CMK (cell line): ENCODE measurements at regions not wholly inside any gene's neighbourhood (a gene's known extent, or its start where the extent isn't known, plus 50 kb on each side); places are given as distances from the start of the nearest gene placed in this dataset.

Experiments used
- DNase-seq: peaks from one replicate; pipeline ENCODE4 v3.0.0-alpha.2; 2010; ENCODE audit warnings: low read depth

GRCh38 chr5:135139381-135140134 is 105.5 kb upstream of the PITX1 start:
- DNase-seq: no peak

GRCh38 chr5:135138116-135138850 is 104.3 kb upstream of the PITX1 start:
- no peak for DNase-seq

GRCh38 chr5:135137146-135137915 is 103.3 kb upstream of the PITX1 start:
- DNase-seq: no peak

- no peak for DNase-seq
Measured at GRCh38 chr5:135136546-135136945, 102.5 kb upstream of the PITX1 start.

- no peak for DNase-seq
Measured at GRCh38 chr5:135135530-135136226, 101.7 kb upstream of the PITX1 start.

GRCh38 chr5:135134691-135135381 is 100.8 kb upstream of the PITX1 start:
- peak; percentile 15 for DNase-seq

- DNase-seq: peak; percentile 99
Measured at GRCh38 chr5:135133698-135134515, 99.9 kb upstream of the PITX1 start.

GRCh38 chr5:135133181-135133580 is 99.2 kb upstream of the PITX1 start:
- no peak for DNase-seq

GRCh38 chr5:135131801-135132680 is 98.0 kb upstream of the PITX1 start:
- DNase-seq: no peak

- DNase-seq: no peak
Measured at GRCh38 chr5:135130261-135131215, 96.5 kb upstream of the PITX1 start.

GRCh38 chr5:135129307-135129706 is 95.3 kb upstream of the PITX1 start:
- no peak for DNase-seq

GRCh38 chr5:135128361-135128760 is 94.3 kb upstream of the PITX1 start:
- no peak for DNase-seq

GRCh38 chr5:135127439-135128240 is 93.6 kb upstream of the PITX1 start:
- DNase-seq: no peak

GRCh38 chr5:135126688-135127438 is 92.8 kb upstream of the PITX1 start:
- no peak for DNase-seq

- DNase-seq: no peak
Measured at GRCh38 chr5:135124724-135125123, 90.7 kb upstream of the PITX1 start.

GRCh38 chr5:135124128-135124527 is 90.1 kb upstream of the PITX1 start:
- DNase-seq: no peak

- DNase-seq: no peak
Measured at GRCh38 chr5:135122797-135123196, 88.8 kb upstream of the PITX1 start.
